ENCODE measurements at regions not wholly inside any gene's neighbourhood (a gene's known extent, or its start where the extent isn't known, plus 50 kb on each side); places are given as distances from the start of the nearest gene placed in this dataset.

DNA sequence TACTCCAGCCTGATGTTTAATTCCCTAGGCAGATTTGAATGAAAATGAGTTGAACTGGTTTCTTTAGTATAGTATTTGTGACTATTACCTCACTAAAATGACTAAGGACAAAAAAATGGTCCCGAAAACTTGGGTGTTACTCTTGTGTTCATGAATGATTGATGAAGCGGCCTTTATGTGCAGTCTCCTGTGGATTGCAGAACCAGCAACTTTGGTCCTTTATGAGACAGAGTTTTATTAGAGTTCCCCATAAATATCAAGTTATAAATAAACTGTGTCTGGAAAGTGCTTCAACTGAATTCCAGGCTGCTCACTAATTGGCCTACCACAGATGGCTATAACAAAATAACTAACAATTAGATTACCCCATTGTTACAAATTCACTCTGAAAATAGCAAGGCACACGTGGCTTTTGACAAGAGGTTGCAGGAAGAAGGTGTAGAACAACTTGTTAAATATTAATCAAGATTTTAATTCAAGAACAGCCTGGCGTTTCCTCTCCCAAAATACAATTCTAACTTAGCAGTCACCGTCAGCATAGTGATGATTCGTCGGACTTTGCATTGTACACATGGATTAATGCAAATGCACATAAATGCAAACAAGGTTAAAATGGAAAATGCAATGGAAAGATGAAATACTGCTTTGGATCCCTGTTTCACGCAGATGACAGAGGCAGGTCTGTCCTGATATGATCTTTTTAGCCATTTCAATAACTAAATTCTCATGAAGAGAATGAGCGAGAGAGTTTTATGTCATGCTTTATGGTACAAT lies 567.3 kb upstream of the ZNF717 start:
- H3K27ac ChIP-seq = no peak overlapping the region
- BruUV-seq (replicated peaks) = no TSS peak
- ChIA-PET POLR2A (ENCODE audit: unreplicated experiment) (no interaction called here), CTCF (no interaction called here)
- no peaks in the 10 kb centered on the region for H3K4me1 ChIP-seq (replicated peaks; ENCODE audit: insufficient read depth)
- no peak overlapping the region for H2AFZ ChIP-seq
- H3K4me2 ChIP-seq = no peak overlapping the region
- TF ChIP-seq EZH2 (IDR thresholded peaks at IDR 0.05; ENCODE audit: low read depth) = no peak
- TF ChIP-seq, protein P1, sequence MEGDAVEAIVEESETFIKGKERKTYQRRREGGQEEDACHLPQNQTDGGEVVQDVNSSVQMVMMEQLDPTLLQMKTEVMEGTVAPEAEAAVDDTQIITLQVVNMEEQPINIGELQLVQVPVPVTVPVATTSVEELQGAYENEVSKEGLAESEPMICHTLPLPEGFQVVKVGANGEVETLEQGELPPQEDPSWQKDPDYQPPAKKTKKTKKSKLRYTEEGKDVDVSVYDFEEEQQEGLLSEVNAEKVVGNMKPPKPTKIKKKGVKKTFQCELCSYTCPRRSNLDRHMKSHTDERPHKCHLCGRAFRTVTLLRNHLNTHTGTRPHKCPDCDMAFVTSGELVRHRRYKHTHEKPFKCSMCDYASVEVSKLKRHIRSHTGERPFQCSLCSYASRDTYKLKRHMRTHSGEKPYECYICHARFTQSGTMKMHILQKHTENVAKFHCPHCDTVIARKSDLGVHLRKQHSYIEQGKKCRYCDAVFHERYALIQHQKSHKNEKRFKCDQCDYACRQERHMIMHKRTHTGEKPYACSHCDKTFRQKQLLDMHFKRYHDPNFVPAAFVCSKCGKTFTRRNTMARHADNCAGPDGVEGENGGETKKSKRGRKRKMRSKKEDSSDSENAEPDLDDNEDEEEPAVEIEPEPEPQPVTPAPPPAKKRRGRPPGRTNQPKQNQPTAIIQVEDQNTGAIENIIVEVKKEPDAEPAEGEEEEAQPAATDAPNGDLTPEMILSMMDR (conservative IDR thresholded peaks at IDR 0.05) = no peak
- DNase-seq = no peak
- H3K36me3 ChIP-seq (ENCODE audit: low read depth) = no peaks in the 10 kb centered on the region
- H3K79me2 ChIP-seq (ENCODE audit: low read depth) = no peaks in the 10 kb centered on the region
- no peak overlapping the region for H3K4me3 ChIP-seq
- H3K9me2 ChIP-seq (ENCODE audit: insufficient read depth) = no peaks in the 10 kb centered on the region
- no peaks in the 10 kb centered on the region for H3K9me3 ChIP-seq (ENCODE audit: insufficient read depth, low read depth)
- intact Hi-C loops (cut with micrococcal nuclease; ENCODE audit: unreplicated experiment) = no loop called here
- H3K27me3 ChIP-seq (ENCODE audit: insufficient read depth, low read depth) = no peaks in the 10 kb centered on the region
- H4K20me1 ChIP-seq (ENCODE audit: insufficient read depth) = no peaks in the 10 kb centered on the region
- no peaks in the 10 kb centered on the region for H3F3A ChIP-seq (ENCODE audit: insufficient read depth, low read depth)

DNA sequence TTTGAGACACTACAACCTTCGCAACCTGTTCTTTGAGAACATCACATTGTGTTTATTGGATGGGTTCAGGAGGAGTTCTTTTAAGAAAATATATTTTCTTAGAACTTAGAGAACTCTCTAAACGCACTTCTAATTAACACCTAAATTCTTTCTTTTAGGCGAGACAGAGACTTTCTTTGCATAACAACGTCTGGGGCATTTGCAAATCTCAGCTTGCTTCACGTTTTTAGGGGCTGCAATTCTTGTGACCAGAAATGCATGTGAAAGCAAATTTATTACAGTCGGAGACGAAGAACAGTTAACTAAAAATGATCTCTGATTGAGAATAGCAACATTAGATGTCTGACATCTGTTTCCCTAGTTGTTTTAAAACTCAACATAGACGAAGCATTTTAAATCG lies 568.3 kb upstream of the ZNF717 start:
- ChIA-PET POLR2A (ENCODE audit: unreplicated experiment) (no interaction called here), CTCF (no interaction called here)
- H3F3A ChIP-seq (ENCODE audit: insufficient read depth, low read depth) = no peaks in the 10 kb centered on the region
- TF ChIP-seq, protein P1 (conservative IDR thresholded peaks at IDR 0.05) = no peak
- TF ChIP-seq EZH2 (IDR thresholded peaks at IDR 0.05; ENCODE audit: low read depth) = no peak
- no TSS peak for BruUV-seq (replicated peaks)
- H3K27me3 ChIP-seq (ENCODE audit: insufficient read depth, low read depth) = no peaks in the 10 kb centered on the region
- no peaks in the 10 kb centered on the region for H3K4me1 ChIP-seq (replicated peaks; ENCODE audit: insufficient read depth)
- H3K79me2 ChIP-seq (ENCODE audit: low read depth) = no peaks in the 10 kb centered on the region
- no peak overlapping the region for H3K4me2 ChIP-seq
- no peak for DNase-seq
- H4K20me1 ChIP-seq (ENCODE audit: insufficient read depth) = no peaks in the 10 kb centered on the region
- H3K27ac ChIP-seq = no peak overlapping the region
- no peak overlapping the region for H2AFZ ChIP-seq
- no peaks in the 10 kb centered on the region for H3K9me2 ChIP-seq (ENCODE audit: insufficient read depth)
- no peaks in the 10 kb centered on the region for H3K36me3 ChIP-seq (ENCODE audit: low read depth)
- no peaks in the 10 kb centered on the region for H3K9me3 ChIP-seq (ENCODE audit: insufficient read depth, low read depth)
- intact Hi-C loops (cut with micrococcal nuclease; ENCODE audit: unreplicated experiment) = no loop called here
- H3K4me3 ChIP-seq = no peak overlapping the region

DNA sequence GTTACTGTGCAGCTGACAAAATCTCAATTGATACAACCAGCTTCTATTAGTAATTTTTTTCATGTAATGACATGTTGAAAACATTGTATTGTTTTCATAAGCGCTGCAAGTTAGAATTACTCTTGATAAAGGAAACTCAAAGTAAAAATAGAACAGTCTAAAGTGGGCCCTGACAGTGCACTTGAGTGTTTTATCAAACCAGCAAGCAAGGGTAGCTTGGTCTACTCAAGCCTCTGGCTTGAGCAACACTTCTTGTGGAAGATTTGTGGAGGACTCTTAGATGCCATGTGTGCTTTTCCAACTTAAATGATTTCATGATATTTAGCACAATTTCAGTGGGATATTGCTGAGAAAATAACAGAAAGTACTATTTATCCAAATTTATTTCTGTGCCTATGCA lies 575.7 kb upstream of the ZNF717 start:
- intact Hi-C loops (cut with micrococcal nuclease; ENCODE audit: unreplicated experiment) = no loop called here
- H3K79me2 ChIP-seq (ENCODE audit: low read depth) = no peaks in the 10 kb centered on the region
- H3K4me2 ChIP-seq = no peak overlapping the region
- H3K27me3 ChIP-seq (ENCODE audit: insufficient read depth, low read depth) = no peaks in the 10 kb centered on the region
- H3K9me3 ChIP-seq (ENCODE audit: insufficient read depth, low read depth) = no peaks in the 10 kb centered on the region
- CTCF ChIA-PET = no interaction called here
- no peak overlapping the region for H3K4me3 ChIP-seq
- H3F3A ChIP-seq (ENCODE audit: insufficient read depth, low read depth) = no peaks in the 10 kb centered on the region
- H3K9me2 ChIP-seq (ENCODE audit: insufficient read depth) = no peaks in the 10 kb centered on the region
- H3K4me1 ChIP-seq (replicated peaks; ENCODE audit: insufficient read depth) = no peaks in the 10 kb centered on the region
- H3K27ac ChIP-seq = no peak overlapping the region
- BruUV-seq (replicated peaks) = no TSS peak
- no peaks in the 10 kb centered on the region for H3K36me3 ChIP-seq (ENCODE audit: low read depth)
- H4K20me1 ChIP-seq (ENCODE audit: insufficient read depth) = no peaks in the 10 kb centered on the region
- POLR2A ChIA-PET (ENCODE audit: unreplicated experiment) = no interaction called here
- DNase-seq = no peak
- no peak overlapping the region for H2AFZ ChIP-seq
- TF ChIP-seq EZH2 (IDR thresholded peaks at IDR 0.05; ENCODE audit: low read depth) = no peak
- TF ChIP-seq, protein P1 (conservative IDR thresholded peaks at IDR 0.05) = no peak

All from PC-9 (cell line).